ENCODE measurements at regions not wholly inside any gene's neighbourhood (a gene's known extent, or its start where the extent isn't known, plus 50 kb on each side); places are given as distances from the start of the nearest gene placed in this dataset.

GRCh38 chr2:120533625-120534024 is 187.7 kb downstream of the INHBB start:
- no peak for TF ChIP-seq EZH2 (IDR thresholded peaks at IDR 0.05; ENCODE audit: borderline replicate concordance, low read depth, low read length, severe bottlenecking)
- TF ChIP-seq CTCF (IDR thresholded peaks at IDR 0.05; ENCODE audit: borderline replicate concordance, extremely low read depth, low read length, poor library complexity, severe bottlenecking) = no peak
